Mucosa of descending colon (tissue), 3 donors: ENCODE measurements at regions not wholly inside any gene's neighbourhood (a gene's known extent, or its start where the extent isn't known, plus 50 kb on each side); places are given as distances from the start of the nearest gene placed in this dataset.

ENCODE experiments used
- ATAC-seq: fragments of 200-7000 bp; cut with Tn5 transposase; one replicate; pipeline ENCODE4 v1.9.1; 2020; ENCODE audit warnings: mild to moderate bottlenecking, moderate library complexity
- DNase-seq, 3 donors: peaks; one replicate each; pipeline ENCODE4 v3.0.0-alpha.2; 2020
- H3K36me3 ChIP-seq: fragments of 200-600 bp; one replicate; pipeline ENCODE4 v1.8.0; 2021; ENCODE audit warnings: low read depth, mild to moderate bottlenecking
- H3K4me1 ChIP-seq: fragments of 200-600 bp; one replicate; pipeline ENCODE4 v1.8.0; 2021; ENCODE audit warnings: low read depth, mild to moderate bottlenecking
- H3K4me3 ChIP-seq: fragments of 200-600 bp; one replicate; pipeline ENCODE4 v1.8.0; 2021; ENCODE audit warnings: mild to moderate bottlenecking
- H3K9me3 ChIP-seq: fragments of 200-600 bp; one replicate; pipeline ENCODE4 v1.8.0; 2021; ENCODE audit warnings: mild to moderate bottlenecking
- CTCF ChIP-seq: fragments of 200-600 bp; IDR thresholded peaks from one replicate; pipeline ENCODE4 v1.8.0; 2022; ENCODE audit warnings: antibody characterized with exemption, mild to moderate bottlenecking
- intact Hi-C, 2 donors: fragments of 100-400 bp; cut with DNase I in 1 of 2; cut with micrococcal nuclease in 1 of 2; formaldehyde crosslinking; loops; one replicate each; pipeline versions ENCODE4 v1.11.0 to v1.11.1; 2022; cut with DNase I, micrococcal nuclease
- donor health status: DM: no; HTN: no; CAD: no; lungs with moderate emphysema.
- donor health status: DM: no; HTN: no; CAD: no.
- donor health status: DM: no; HTN: yes; CAD: no.

GRCh38 chr4:81965454-81965853, 408.3 kb downstream of the HNRNPD start:
- TF ChIP-seq CTCF, result no peak
- H3K9me3 ChIP-seq, result no peaks in the 10 kb centered on the region
- no peak for DNase-seq
- intact Hi-C loops, result no loop called here
- no peaks in the 10 kb centered on the region for H3K36me3 ChIP-seq
- H3K4me3 ChIP-seq, result no peak overlapping the region
- no peak for ATAC-seq
- H3K4me1 ChIP-seq, result no peaks in the 10 kb centered on the region

- DNase-seq (no peak), ATAC-seq (no peak)
- Histone ChIP-seq H3K36me3 (no peaks in the 10 kb centered on the region), H3K9me3 (no peaks in the 10 kb centered on the region), H3K4me3 (no peak overlapping the region), H3K4me1 (no peaks in the 10 kb centered on the region)
- intact Hi-C loops, result no loop called here
- TF ChIP-seq CTCF, result no peak
These were observed 410.1 kb downstream of the HNRNPD start for GRCh38 chr4:81963763-81964020.

- no peak overlapping the region for H3K4me3 ChIP-seq
- ATAC-seq (no peak), DNase-seq (no peak)
- no peak for TF ChIP-seq CTCF
- no peaks in the 10 kb centered on the region for H3K9me3 ChIP-seq
- no peaks in the 10 kb centered on the region for H3K36me3 ChIP-seq
- no peaks in the 10 kb centered on the region for H3K4me1 ChIP-seq
- intact Hi-C loops, result no loop called here
These were observed 410.6 kb downstream of the HNRNPD start for GRCh38 chr4:81963015-81963762.

GRCh38 chr4:81960961-81961360, 412.8 kb downstream of the HNRNPD start:
- TF ChIP-seq CTCF, result no peak
- DNase-seq (no peak), ATAC-seq (no peak)
- H3K4me1 ChIP-seq, result no peaks in the 10 kb centered on the region
- no peak overlapping the region for H3K4me3 ChIP-seq
- H3K9me3 ChIP-seq, result no peaks in the 10 kb centered on the region
- no peaks in the 10 kb centered on the region for H3K36me3 ChIP-seq
- intact Hi-C loops, result no loop called here

- ATAC-seq, result no peak
- intact Hi-C loops, result no loop called here
- DNase-seq, result no peak
These were observed 419.5 kb downstream of the HNRNPD start for GRCh38 chr4:81954271-81954670.

More at GRCh38 chr4:81954271-81954670, 419.5 kb downstream of the HNRNPD start:
- H3K4me3 ChIP-seq, result no peak overlapping the region
- no peaks in the 10 kb centered on the region for H3K36me3 ChIP-seq
- H3K9me3 ChIP-seq, result no peaks in the 10 kb centered on the region
- no peak for TF ChIP-seq CTCF
- no peaks in the 10 kb centered on the region for H3K4me1 ChIP-seq
